ENCODE measurements at regions not wholly inside any gene's neighbourhood (a gene's known extent, or its start where the extent isn't known, plus 50 kb on each side); places are given as distances from the start of the nearest gene placed in this dataset.
A peak's percentile ranks its signal among the peaks of the same experiment; 100 is the strongest.

GRCh38 chr1:101730559-101730958, 266.2 kb downstream of the OLFM3 start:
- DNase-seq, result peak; percentile 17 to 70

GRCh38 chr1:101732261-101732660, 264.5 kb downstream of the OLFM3 start:
- DNase-seq, result no peak

- peak; percentile 27 to 39 for DNase-seq
Observed at GRCh38 chr1:101733340-101733739, 263.4 kb downstream of the OLFM3 start.

GRCh38 chr1:101738475-101738874, 258.3 kb downstream of the OLFM3 start:
- DNase-seq, result no peak

GRCh38 chr1:101739146-101739545, 257.6 kb downstream of the OLFM3 start:
- DNase-seq, result no peak

- DNase-seq, result peak; percentile 45 to 64
Observed at GRCh38 chr1:101739826-101740330, 256.8 kb downstream of the OLFM3 start.

GRCh38 chr1:101741910-101742309, 254.8 kb downstream of the OLFM3 start:
- DNase-seq, result peak; percentile 85 to 92

GRCh38 chr1:101742509-101742908, 254.2 kb downstream of the OLFM3 start:
- peak in 1 of 2 experiments; percentile 24 for DNase-seq

GRCh38 chr1:101745551-101746270, 251.0 kb downstream of the OLFM3 start:
- no peak for DNase-seq

- DNase-seq, result no peak
Observed at GRCh38 chr1:101748077-101748476, 248.6 kb downstream of the OLFM3 start.
